ENCODE measurements at regions not wholly inside any gene's neighbourhood (a gene's known extent, or its start where the extent isn't known, plus 50 kb on each side); places are given as distances from the start of the nearest gene placed in this dataset.

- TF ChIP-seq POLR2A (IDR thresholded peaks at IDR 0.05): no peak
- TF ChIP-seq, protein P1, sequence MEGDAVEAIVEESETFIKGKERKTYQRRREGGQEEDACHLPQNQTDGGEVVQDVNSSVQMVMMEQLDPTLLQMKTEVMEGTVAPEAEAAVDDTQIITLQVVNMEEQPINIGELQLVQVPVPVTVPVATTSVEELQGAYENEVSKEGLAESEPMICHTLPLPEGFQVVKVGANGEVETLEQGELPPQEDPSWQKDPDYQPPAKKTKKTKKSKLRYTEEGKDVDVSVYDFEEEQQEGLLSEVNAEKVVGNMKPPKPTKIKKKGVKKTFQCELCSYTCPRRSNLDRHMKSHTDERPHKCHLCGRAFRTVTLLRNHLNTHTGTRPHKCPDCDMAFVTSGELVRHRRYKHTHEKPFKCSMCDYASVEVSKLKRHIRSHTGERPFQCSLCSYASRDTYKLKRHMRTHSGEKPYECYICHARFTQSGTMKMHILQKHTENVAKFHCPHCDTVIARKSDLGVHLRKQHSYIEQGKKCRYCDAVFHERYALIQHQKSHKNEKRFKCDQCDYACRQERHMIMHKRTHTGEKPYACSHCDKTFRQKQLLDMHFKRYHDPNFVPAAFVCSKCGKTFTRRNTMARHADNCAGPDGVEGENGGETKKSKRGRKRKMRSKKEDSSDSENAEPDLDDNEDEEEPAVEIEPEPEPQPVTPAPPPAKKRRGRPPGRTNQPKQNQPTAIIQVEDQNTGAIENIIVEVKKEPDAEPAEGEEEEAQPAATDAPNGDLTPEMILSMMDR (IDR thresholded peaks at IDR 0.05 in 8 of 11, conservative IDR thresholded peaks at IDR 0.05 in 3 of 11): no peak
Measured at GRCh38 chr6:126786262-126786661, 332.2 kb upstream of the RSPO3 start.

Measured in spleen (tissue), 7 donors.